ENCODE measurements at regions not wholly inside any gene's neighbourhood (a gene's known extent, or its start where the extent isn't known, plus 50 kb on each side); places are given as distances from the start of the nearest gene placed in this dataset.

GRCh38 chr17:74152591-74153455, 50.7 kb upstream of the RPL38 start:
- peak in 1 of 4 donors; percentile 49 for DNase-seq
- H3K36me3 ChIP-seq, result no peaks in the 10 kb centered on the region
- intact Hi-C loops (cut with DNase I), result loop anchor here in 1 of 2 donors (10.0 kb wide), 1 partner anchor 58 kb away; no protein-coding TSS in a partner anchor
- H3K27ac ChIP-seq, result no peak overlapping the region
- TF ChIP-seq CTCF (IDR thresholded peaks at IDR 0.05), result no peak
- no peaks in the 10 kb centered on the region for H3K4me1 ChIP-seq
- no peak overlapping the region for H3K4me3 ChIP-seq
- peaks cover 0 to 36% of the 10 kb centered on the region in 2 donors for H3K27me3 ChIP-seq
- ATAC-seq, result peak; percentile 15
- no peaks in the 10 kb centered on the region for H3K9me3 ChIP-seq

- intact Hi-C loops (cut with DNase I), result loop anchor here in 1 of 2 donors (10.0 kb wide), 1 partner anchor 59 kb away; no protein-coding TSS in a partner anchor
- TF ChIP-seq CTCF (IDR thresholded peaks at IDR 0.05), result no peak
- H3K4me3 ChIP-seq, result no peak overlapping the region
Measured at GRCh38 chr17:74153456-74153810, 50.0 kb upstream of the RPL38 start.

More at GRCh38 chr17:74153456-74153810, 50.0 kb upstream of the RPL38 start:
- Histone ChIP-seq H3K9me3 (no peaks in the 10 kb centered on the region), H3K36me3 (no peaks in the 10 kb centered on the region), H3K27ac (no peak overlapping the region), H3K27me3 (peaks cover 0 to 34% of the 10 kb centered on the region in 2 donors), H3K4me1 (no peaks in the 10 kb centered on the region)
- DNase-seq (no peak), ATAC-seq (no peak)

Measured in left lung (tissue), 4 donors.